ENCODE measurements at regions not wholly inside any gene's neighbourhood (a gene's known extent, or its start where the extent isn't known, plus 50 kb on each side); places are given as distances from the start of the nearest gene placed in this dataset.
A peak's percentile ranks its signal among the peaks of the same experiment; 100 is the strongest.

DNA sequence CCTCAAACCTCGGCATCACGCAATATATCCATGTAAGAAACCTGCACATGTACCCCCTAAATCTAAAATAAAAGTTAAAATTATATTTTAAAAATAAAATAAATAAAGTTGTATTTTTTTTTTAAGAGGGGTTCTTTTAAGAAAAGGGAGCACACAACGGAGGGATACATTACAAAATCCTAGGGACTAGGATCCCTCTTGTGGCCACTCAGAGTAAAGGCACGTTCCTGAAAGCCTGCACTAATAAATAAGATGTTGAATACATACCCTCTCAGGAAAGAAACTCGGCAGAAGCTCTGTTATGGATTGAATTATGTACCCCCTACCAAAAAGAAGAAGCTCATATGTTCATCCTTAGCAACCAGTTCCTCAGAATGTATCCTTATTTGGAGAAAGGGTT lies 50.9 kb upstream of the PRDX4 start:
- no peaks in the 10 kb centered on the region for H3K4me1 ChIP-seq (ENCODE audit: insufficient read depth, low read length)
- intact Hi-C loops (cut with micrococcal nuclease; ENCODE audit: unreplicated experiment), result loop anchor here (5.0 kb wide), 1 partner anchor 304 kb away; no protein-coding TSS in a partner anchor
- in situ Hi-C loops (cut with HindIII; ENCODE audit: extremely low pct_ligation_motif_present, low pct_unique_long_range_greater_than_20kb), result no loop called here
- no peak overlapping the region for H3K4me2 ChIP-seq (ENCODE audit: low read depth, low read length)
- ATAC-seq (no peak), FAIRE-seq (peak; percentile 12), DNase-seq (ENCODE audit: low spot score) (peak; percentile 0)
- H3K27me3 ChIP-seq (ENCODE audit: control insufficient read depth in 1 of 2, insufficient read depth in 2 of 2, low read length in 2 of 2), result no peaks in the 10 kb centered on the region
- H3K4me3 ChIP-seq (replicated peaks in 1 of 3; ENCODE audit: insufficient read depth in 1 of 3, low read depth in 2 of 3, low read length in 3 of 3), result no peak overlapping the region
- H3K9me3 ChIP-seq (ENCODE audit: low read length), result no peaks in the 10 kb centered on the region
- no peaks in the 10 kb centered on the region for H4K20me1 ChIP-seq (ENCODE audit: insufficient read depth, low read length)
- TF ChIP-seq SIN3A (IDR thresholded peaks at IDR 0.05; ENCODE audit: borderline replicate concordance, low read depth, low read length), result no peak
- TF ChIP-seq STAG1 (CRISPR knock-in tag; IDR thresholded peaks at IDR 0.05), result peak; percentile 15; the same call in 1 of the 2 replicates
- no peak for TF ChIP-seq ZNF709 (CRISPR knock-in tag; IDR thresholded peaks at IDR 0.05)
- TF ChIP-seq, protein P1, sequence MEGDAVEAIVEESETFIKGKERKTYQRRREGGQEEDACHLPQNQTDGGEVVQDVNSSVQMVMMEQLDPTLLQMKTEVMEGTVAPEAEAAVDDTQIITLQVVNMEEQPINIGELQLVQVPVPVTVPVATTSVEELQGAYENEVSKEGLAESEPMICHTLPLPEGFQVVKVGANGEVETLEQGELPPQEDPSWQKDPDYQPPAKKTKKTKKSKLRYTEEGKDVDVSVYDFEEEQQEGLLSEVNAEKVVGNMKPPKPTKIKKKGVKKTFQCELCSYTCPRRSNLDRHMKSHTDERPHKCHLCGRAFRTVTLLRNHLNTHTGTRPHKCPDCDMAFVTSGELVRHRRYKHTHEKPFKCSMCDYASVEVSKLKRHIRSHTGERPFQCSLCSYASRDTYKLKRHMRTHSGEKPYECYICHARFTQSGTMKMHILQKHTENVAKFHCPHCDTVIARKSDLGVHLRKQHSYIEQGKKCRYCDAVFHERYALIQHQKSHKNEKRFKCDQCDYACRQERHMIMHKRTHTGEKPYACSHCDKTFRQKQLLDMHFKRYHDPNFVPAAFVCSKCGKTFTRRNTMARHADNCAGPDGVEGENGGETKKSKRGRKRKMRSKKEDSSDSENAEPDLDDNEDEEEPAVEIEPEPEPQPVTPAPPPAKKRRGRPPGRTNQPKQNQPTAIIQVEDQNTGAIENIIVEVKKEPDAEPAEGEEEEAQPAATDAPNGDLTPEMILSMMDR (CRISPR knock-in tag; IDR thresholded peaks at IDR 0.05), result peak; percentile 29; the same call in 1 of the 2 replicates
- TF ChIP-seq, protein P2, sequence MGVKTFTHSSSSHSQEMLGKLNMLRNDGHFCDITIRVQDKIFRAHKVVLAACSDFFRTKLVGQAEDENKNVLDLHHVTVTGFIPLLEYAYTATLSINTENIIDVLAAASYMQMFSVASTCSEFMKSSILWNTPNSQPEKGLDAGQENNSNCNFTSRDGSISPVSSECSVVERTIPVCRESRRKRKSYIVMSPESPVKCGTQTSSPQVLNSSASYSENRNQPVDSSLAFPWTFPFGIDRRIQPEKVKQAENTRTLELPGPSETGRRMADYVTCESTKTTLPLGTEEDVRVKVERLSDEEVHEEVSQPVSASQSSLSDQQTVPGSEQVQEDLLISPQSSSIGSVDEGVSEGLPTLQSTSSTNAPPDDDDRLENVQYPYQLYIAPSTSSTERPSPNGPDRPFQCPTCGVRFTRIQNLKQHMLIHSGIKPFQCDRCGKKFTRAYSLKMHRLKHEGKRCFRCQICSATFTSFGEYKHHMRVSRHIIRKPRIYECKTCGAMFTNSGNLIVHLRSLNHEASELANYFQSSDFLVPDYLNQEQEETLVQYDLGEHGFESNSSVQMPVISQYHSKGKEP (CRISPR knock-in tag; IDR thresholded peaks at IDR 0.05), result no peak
- no peak overlapping the region for H3K27ac ChIP-seq (ENCODE audit: extremely low read length, insufficient read depth, low read length)
- H3K36me3 ChIP-seq (replicated peaks in 1 of 2; ENCODE audit: control insufficient read depth in 1 of 2, insufficient read depth in 2 of 2, low read length in 2 of 2), result no peaks in the 10 kb centered on the region
- H3K79me2 ChIP-seq (ENCODE audit: insufficient read depth, low read length), result no peaks in the 10 kb centered on the region
- WGBS (ENCODE audit: low lambda C conversion rate), result 40% methylated on average over 5 of the region's 5 CpGs
- no peak overlapping the region for H2AFZ ChIP-seq (ENCODE audit: low read length)
- POLR2A ChIA-PET, result no interaction called here
- H3K9ac ChIP-seq (ENCODE audit: insufficient read depth, low read depth, low read length), result no peak overlapping the region
- CTCF ChIA-PET (ENCODE audit: low intra/inter-chr PET ratio, low total read pairs), result no interaction called here
- BruUV-seq (replicated peaks), result no TSS peak

Measured in HepG2 (cell line).